Liver (tissue), 8 donors: ENCODE measurements at regions not wholly inside any gene's neighbourhood (a gene's known extent, or its start where the extent isn't known, plus 50 kb on each side); places are given as distances from the start of the nearest gene placed in this dataset.

ENCODE experiments used
- DNase-seq: peaks from one replicate; pipeline ENCODE4 v3.0.0-alpha.2; 2017; ENCODE audit warnings: low spot score
- H3K27ac ChIP-seq, 2 donors: one replicate each; pipeline ENCODE4 v1.7.0; 2013; ENCODE audit warnings: inconsistent platforms in 2 of 2, low read length in 2 of 2, control low read depth in 1 of 2, low read depth in 1 of 2, mild to moderate bottlenecking in 1 of 2
- H3K27me3 ChIP-seq, 4 donors: one replicate each; pipeline versions ENCODE4 v1.6.1 to v1.7.0; 2013; ENCODE audit warnings: low read length in 3 of 4, inconsistent platforms in 1 of 4, mild to moderate bottlenecking in 1 of 4, moderate library complexity in 1 of 4; ENCODE audit not compliant: control insufficient read depth in 4 of 4, insufficient read depth in 4 of 4
- H3K36me3 ChIP-seq, 4 donors: one replicate each; pipeline versions ENCODE4 v1.6.1 to v1.7.0; 2013; ENCODE audit warnings: low read length in 3 of 4, mild to moderate bottlenecking in 3 of 4, low read depth in 1 of 4, moderate library complexity in 1 of 4; ENCODE audit not compliant: control insufficient read depth in 4 of 4, insufficient read depth in 3 of 4
- H3K4me1 ChIP-seq, 4 donors: one replicate each; pipeline versions ENCODE4 v1.6.1 to v1.7.0; 2013; ENCODE audit warnings: low read length in 3 of 4, mild to moderate bottlenecking in 3 of 4, moderate library complexity in 1 of 4; ENCODE audit not compliant: control insufficient read depth in 4 of 4, insufficient read depth in 4 of 4
- H3K4me3 ChIP-seq, 3 donors: one replicate each; pipeline versions ENCODE4 v1.6.1 to v1.7.0; 2013; ENCODE audit warnings: low read length in 3 of 3, control low read depth in 1 of 3, low read depth in 1 of 3, mild to moderate bottlenecking in 1 of 3
- H3K9ac ChIP-seq, 2 donors: one replicate each; pipeline ENCODE4 v1.7.0; 2013; ENCODE audit warnings: low read length in 2 of 2, mild to moderate bottlenecking in 2 of 2, moderate library complexity in 2 of 2, control low read depth in 1 of 2, low read depth in 1 of 2
- H3K9me3 ChIP-seq, 4 donors: one replicate each; pipeline versions ENCODE4 v1.6.1 to v1.7.0; 2013; ENCODE audit warnings: low read length in 3 of 4; ENCODE audit not compliant: control insufficient read depth in 4 of 4
- CTCF ChIP-seq: fragments of 150-350 bp; IDR thresholded peaks from 2 replicates; pipeline ENCODE4 v1.5.1; 2017; ENCODE audit warnings: improper control_type of control experiment, low read depth, low read length; ENCODE audit not compliant: missing input control
- FOXA1 ChIP-seq: IDR thresholded peaks from 2 replicates; pipeline ENCODE4 v1.6.1; 2016; ENCODE audit warnings: antibody characterized with exemption
- GABPA ChIP-seq, 2 donors: IDR thresholded peaks in 1 of 2; conservative IDR thresholded peaks in 1 of 2; 2 replicates each; pipeline ENCODE4 v1.6.1; 2016; ENCODE audit warnings: antibody characterized with exemption in 2 of 2, mild to moderate bottlenecking in 1 of 2, moderate library complexity in 1 of 2
- HNF4G ChIP-seq: IDR thresholded peaks from 2 replicates; pipeline ENCODE4 v1.6.1; 2016; ENCODE audit warnings: antibody characterized with exemption
- NR2F2 ChIP-seq: IDR thresholded peaks from 2 replicates; pipeline ENCODE4 v1.6.1; 2016; ENCODE audit warnings: antibody characterized with exemption
- REST ChIP-seq: IDR thresholded peaks from 2 replicates; pipeline ENCODE4 v1.6.1; 2016; ENCODE audit warnings: antibody characterized with exemption, mild to moderate bottlenecking
- ZBTB33 ChIP-seq: IDR thresholded peaks from 2 replicates; pipeline ENCODE4 v1.6.1; 2016; ENCODE audit warnings: antibody characterized with exemption
- WGBS: extraction: QIAGEN DNeasy Blood & Tissue Kit; methylation state at CpG from one replicate; pipeline ENCODE4 v1.1.7; 2013; 5-methylcytosine and 5-hydroxymethylcytosine counted together
- donor health status: healthy.
- donor health status: healthy.
- donor health status: healthy.
- donor health status: healthy.
- donor health status: healthy.

- Histone ChIP-seq H3K27me3 (no peaks in the 10 kb centered on the region), H3K9me3 (no peaks in the 10 kb centered on the region), H3K36me3 (no peaks in the 10 kb centered on the region), H3K4me3 (no peak overlapping the region), H3K27ac (no peak overlapping the region), H3K9ac (no peak overlapping the region), H3K4me1 (no peaks in the 10 kb centered on the region)
- DNase-seq = no peak
- TF ChIP-seq REST = no peak
- TF ChIP-seq NR2F2 = no peak
- WGBS = 81% methylated on average over 8 of the region's 8 CpGs
Observed at GRCh38 chr2:236915726-236916125, 170.0 kb upstream of the COPS8 start.

GRCh38 chr2:236916181-236916580 lies 169.5 kb upstream of the COPS8 start:
- 81% methylated on average over 3 of the region's 3 CpGs for WGBS
- no peak overlapping the region for H3K9ac ChIP-seq
- H3K36me3 ChIP-seq = no peaks in the 10 kb centered on the region
- H3K4me3 ChIP-seq = no peak overlapping the region
- no peak for DNase-seq
- H3K27me3 ChIP-seq = no peaks in the 10 kb centered on the region
- H3K27ac ChIP-seq = no peak overlapping the region
- H3K4me1 ChIP-seq = no peaks in the 10 kb centered on the region
- no peak for TF ChIP-seq FOXA1
- TF ChIP-seq CTCF = no peak
- no peak for TF ChIP-seq GABPA (IDR thresholded peaks at IDR 0.05 in 1 of 2, conservative IDR thresholded peaks at IDR 0.05 in 1 of 2)
- TF ChIP-seq REST = no peak
- no peak for TF ChIP-seq NR2F2
- no peak for TF ChIP-seq HNF4G
- no peak for TF ChIP-seq ZBTB33
- no peaks in the 10 kb centered on the region for H3K9me3 ChIP-seq
